CD8-positive, alpha-beta memory T cell (primary cell): ENCODE measurements at regions not wholly inside any gene's neighbourhood (a gene's known extent, or its start where the extent isn't known, plus 50 kb on each side); places are given as distances from the start of the nearest gene placed in this dataset.
A peak's percentile ranks its signal among the peaks of the same experiment; 100 is the strongest.
"Not testable (repeated sequence)": the region's sequence is repeated elsewhere in the genome, so short reads cannot be mapped to it uniquely, and the experiment has no call there.

ENCODE experiments used
- CTCF ChIA-PET: fragments of 350-600 bp; sonication (Branson Sonifier 250); formaldehyde crosslinking; loops from one replicate; lab custom pipeline; 2021; ENCODE audit warnings: antibody characterized with exemption; lab: Charles Lee
- POLR2A ChIA-PET: fragments of 350-600 bp; sonication (Branson Sonifier 250); formaldehyde crosslinking; loops from one replicate; lab custom pipeline; 2021; ENCODE audit warnings: antibody characterized with exemption; lab: Charles Lee
- DNase-seq, 5 donors: peaks; one replicate each; pipeline versions ENCODE4 v3.0.0 to v3.0.0-alpha.2; 2020 to 2022; ENCODE audit warnings: mixed read lengths in 1 of 5
- H3K27ac ChIP-seq: one replicate; pipeline ENCODE4 v1.7.0; 2013; ENCODE audit warnings: low read depth, mild to moderate bottlenecking, low read length, moderate library complexity
- H3K27me3 ChIP-seq: 2 replicates; pipeline ENCODE4 v1.7.0; 2013; ENCODE audit warnings: low read length, mild to moderate bottlenecking; ENCODE audit not compliant: insufficient read depth, poor library complexity, severe bottlenecking
- H3K36me3 ChIP-seq: 2 replicates; pipeline ENCODE4 v1.7.0; 2013; ENCODE audit warnings: mild to moderate bottlenecking, low read length, moderate library complexity; ENCODE audit not compliant: insufficient read depth
- H3K4me1 ChIP-seq: 2 replicates; pipeline ENCODE4 v1.7.0; 2013; ENCODE audit warnings: mild to moderate bottlenecking, low read length, moderate library complexity; ENCODE audit not compliant: insufficient read depth
- H3K4me3 ChIP-seq: 2 replicates; pipeline ENCODE4 v1.7.0; 2013; ENCODE audit warnings: mild to moderate bottlenecking, low read length
- H3K9me3 ChIP-seq: 2 replicates; pipeline ENCODE4 v1.7.0; 2013; ENCODE audit warnings: mild to moderate bottlenecking, low read length
- H3K27ac Mint-ChIP-seq, 8 donors: one replicate each; pipeline ENCODE4 v1.8.0; 2020 to 2021; ENCODE audit warnings: mixed read lengths in 8 of 8, mild to moderate bottlenecking in 6 of 8, inconsistent platforms in 3 of 8, moderate library complexity in 3 of 8
- H3K27me3 Mint-ChIP-seq, 2 donors: one replicate each; pipeline ENCODE4 v1.8.0; 2020 to 2021; ENCODE audit warnings: mixed read lengths in 2 of 2, mild to moderate bottlenecking in 1 of 2, moderate library complexity in 1 of 2
- H3K36me3 Mint-ChIP-seq, 3 donors: one replicate each; pipeline ENCODE4 v1.8.0; 2020 to 2021; ENCODE audit warnings: mixed read lengths in 3 of 3, inconsistent platforms in 1 of 3, mild to moderate bottlenecking in 1 of 3
- H3K4me1 Mint-ChIP-seq, 3 donors: one replicate each; pipeline ENCODE4 v1.8.0; 2020 to 2021; ENCODE audit warnings: mixed read lengths in 3 of 3, inconsistent platforms in 1 of 3, mild to moderate bottlenecking in 1 of 3
- H3K4me3 Mint-ChIP-seq, 7 donors: one replicate each; pipeline ENCODE4 v1.8.0; 2020 to 2021; ENCODE audit warnings: mixed read lengths in 7 of 7, mild to moderate bottlenecking in 6 of 7, moderate library complexity in 4 of 7, inconsistent platforms in 2 of 7
- H3K9me3 Mint-ChIP-seq, 5 donors: one replicate each; pipeline ENCODE4 v1.8.0; 2020 to 2022; ENCODE audit warnings: mixed read lengths in 5 of 5, mild to moderate bottlenecking in 3 of 5, moderate library complexity in 2 of 5, inconsistent platforms in 1 of 5

GRCh38 chr13:50390503-50391248, 375.4 kb downstream of the KCNRG start:
- no peaks in the 10 kb centered on the region for H3K36me3 ChIP-seq
- Mint-ChIP-seq H3K27ac (no peak overlapping the region), H3K27me3 (no peaks in the 10 kb centered on the region), H3K4me1 (peaks cover 5 to 15% (median 14%) of the 10 kb centered on the region in 3 donors), H3K36me3 (no peaks in the 10 kb centered on the region), H3K4me3 (no peak overlapping the region), H3K9me3 (no peaks in the 10 kb centered on the region)
- H3K4me1 ChIP-seq, result no peaks in the 10 kb centered on the region
- no peak for DNase-seq
- CTCF ChIA-PET, result no interaction called here
- H3K4me3 ChIP-seq, result no peak overlapping the region
- POLR2A ChIA-PET, result interaction anchor here (1.2 kb wide), 1 partner anchor 266 kb away, joined by 3 read pairs; no protein-coding TSS in a partner anchor
- H3K9me3 ChIP-seq, result no peaks in the 10 kb centered on the region
- H3K27ac ChIP-seq, result no peak overlapping the region
- no peaks in the 10 kb centered on the region for H3K27me3 ChIP-seq

- no peak for DNase-seq
- Histone ChIP-seq H3K27ac (no peak overlapping the region), H3K4me1 (no peaks in the 10 kb centered on the region), H3K4me3 (no peak overlapping the region), H3K36me3 (no peaks in the 10 kb centered on the region), H3K9me3 (no peaks in the 10 kb centered on the region), H3K27me3 (no peaks in the 10 kb centered on the region)
- POLR2A ChIA-PET, result no interaction called here
- H3K27me3 Mint-ChIP-seq, result no peaks in the 10 kb centered on the region
- no peaks in the 10 kb centered on the region for H3K4me1 Mint-ChIP-seq
- CTCF ChIA-PET, result no interaction called here
- H3K4me3 Mint-ChIP-seq, result no peak overlapping the region
- no peaks in the 10 kb centered on the region for H3K9me3 Mint-ChIP-seq
- no peaks in the 10 kb centered on the region for H3K36me3 Mint-ChIP-seq
- H3K27ac Mint-ChIP-seq, result no peak overlapping the region
These were observed 377.7 kb downstream of the KCNRG start for GRCh38 chr13:50392977-50393376.

GRCh38 chr13:50393628-50394027, 378.4 kb downstream of the KCNRG start:
- no peaks in the 10 kb centered on the region for H3K4me1 Mint-ChIP-seq
- no peak overlapping the region for H3K27ac Mint-ChIP-seq
- ChIA-PET POLR2A (no interaction called here), CTCF (no interaction called here)
- H3K27me3 Mint-ChIP-seq, result no peaks in the 10 kb centered on the region
- DNase-seq, result no peak
- Histone ChIP-seq H3K36me3 (no peaks in the 10 kb centered on the region), H3K27me3 (no peaks in the 10 kb centered on the region), H3K27ac (no peak overlapping the region), H3K9me3 (no peaks in the 10 kb centered on the region), H3K4me1 (no peaks in the 10 kb centered on the region), H3K4me3 (no peak overlapping the region)
- H3K36me3 Mint-ChIP-seq, result peaks cover 0 to 1% (median 1%) of the 10 kb centered on the region in 3 donors
- H3K4me3 Mint-ChIP-seq, result no peak overlapping the region
- H3K9me3 Mint-ChIP-seq, result no peaks in the 10 kb centered on the region

DNA sequence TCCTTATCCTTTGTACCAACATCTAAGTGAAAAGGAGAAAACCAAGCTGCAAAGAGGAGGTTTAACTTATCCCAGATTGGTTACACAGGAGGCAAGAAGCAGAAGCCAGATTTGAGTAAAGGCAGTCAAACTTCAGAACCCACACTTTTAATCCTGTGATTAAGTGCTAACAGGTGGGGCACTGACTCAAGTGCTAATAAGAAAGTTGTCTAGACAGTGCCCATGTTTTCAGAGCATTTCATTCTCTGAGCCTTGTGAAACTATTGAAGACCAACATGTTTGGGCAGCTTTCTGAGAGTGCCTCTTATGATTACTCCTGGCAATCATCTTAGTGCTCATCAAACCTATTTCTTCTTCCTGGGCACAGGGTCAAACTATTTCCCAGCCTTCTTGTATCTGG, 380.8 kb downstream of the KCNRG start:
- Histone ChIP-seq H3K27me3 (no peaks in the 10 kb centered on the region), H3K27ac (no peak overlapping the region), H3K4me3 (no peak overlapping the region), H3K9me3 (no peaks in the 10 kb centered on the region), H3K4me1 (no peaks in the 10 kb centered on the region), H3K36me3 (no peaks in the 10 kb centered on the region)
- Mint-ChIP-seq H3K27me3 (no peaks in the 10 kb centered on the region), H3K36me3 (peaks cover 0 to 5% (median 4%) of the 10 kb centered on the region in 3 donors), H3K9me3 (no peaks in the 10 kb centered on the region), H3K27ac (no peak overlapping the region), H3K4me3 (no peak overlapping the region), H3K4me1 (no peaks in the 10 kb centered on the region)
- POLR2A ChIA-PET, result no interaction called here
- DNase-seq, result no peak
- CTCF ChIA-PET, result no interaction called here

DNA sequence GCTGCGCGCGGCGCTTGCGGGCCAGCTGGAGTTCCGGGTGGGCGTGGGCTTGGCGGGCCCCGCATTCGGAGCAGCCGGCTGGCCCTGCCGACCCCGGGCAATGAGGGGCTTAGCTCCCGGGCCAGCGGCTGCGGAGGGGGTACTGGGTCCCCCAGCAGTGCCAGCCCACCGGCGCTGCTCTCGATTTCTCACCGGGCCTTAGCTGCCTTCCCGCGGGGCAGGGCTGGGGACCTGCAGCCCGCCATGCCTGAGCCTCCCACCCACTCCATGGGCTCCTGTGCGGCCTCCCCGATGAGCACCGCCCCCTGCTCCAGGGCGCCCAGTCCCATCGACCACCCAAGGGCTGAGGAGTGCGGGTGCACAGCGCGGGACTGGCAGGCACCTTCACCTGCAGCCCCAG, 381.4 kb downstream of the KCNRG start:
- H3K4me3 Mint-ChIP-seq, H3K4me3 ChIP-seq, CTCF ChIA-PET, DNase-seq, H3K4me1 Mint-ChIP-seq, H3K27ac ChIP-seq, H3K27ac Mint-ChIP-seq, H3K36me3 Mint-ChIP-seq, H3K9me3 ChIP-seq, H3K27me3 ChIP-seq, POLR2A ChIA-PET, H3K4me1 ChIP-seq, H3K9me3 Mint-ChIP-seq, H3K36me3 ChIP-seq, H3K27me3 Mint-ChIP-seq: not testable (repeated sequence)

- H3K36me3 Mint-ChIP-seq, result peaks cover 0 to 9% (median 5%) of the 10 kb centered on the region in 3 donors
- Histone ChIP-seq H3K4me1 (no peaks in the 10 kb centered on the region), H3K27me3 (no peaks in the 10 kb centered on the region), H3K36me3 (no peaks in the 10 kb centered on the region), H3K4me3 (no peak overlapping the region), H3K27ac (no peak overlapping the region), H3K9me3 (no peaks in the 10 kb centered on the region)
- ChIA-PET CTCF (no interaction called here), POLR2A (no interaction called here)
- H3K4me3 Mint-ChIP-seq, result no peak overlapping the region
- H3K27me3 Mint-ChIP-seq, result no peaks in the 10 kb centered on the region
- H3K27ac Mint-ChIP-seq, result no peak overlapping the region
- no peak for DNase-seq
- H3K4me1 Mint-ChIP-seq, result no peaks in the 10 kb centered on the region
- no peaks in the 10 kb centered on the region for H3K9me3 Mint-ChIP-seq
These were observed 384.9 kb downstream of the KCNRG start for GRCh38 chr13:50400035-50400726.

DNA sequence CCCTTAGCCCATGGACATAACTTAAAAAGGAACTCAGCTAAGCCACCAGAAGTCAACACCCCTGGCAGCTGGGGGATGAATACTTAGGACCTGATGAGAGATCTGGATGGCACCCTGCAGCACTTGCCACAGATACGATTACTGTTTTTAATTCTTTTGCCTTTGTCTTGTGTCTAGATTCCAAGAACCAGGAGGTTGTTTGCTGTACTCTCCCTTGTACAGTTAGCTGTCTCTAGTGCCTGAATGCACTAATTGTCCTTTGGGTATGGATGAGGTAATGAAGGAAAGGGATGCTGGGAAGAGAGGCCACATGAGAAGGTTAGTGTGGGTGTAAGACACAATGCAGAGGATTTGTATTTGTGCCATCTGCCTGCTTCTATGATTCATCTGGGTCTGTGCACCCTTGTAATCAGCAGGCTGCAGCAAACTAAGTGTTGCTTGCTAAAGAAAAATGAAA, 385.8 kb downstream of the KCNRG start:
- Histone ChIP-seq H3K27ac (no peak overlapping the region), H3K27me3 (no peaks in the 10 kb centered on the region), H3K9me3 (no peaks in the 10 kb centered on the region), H3K4me1 (no peaks in the 10 kb centered on the region), H3K4me3 (no peak overlapping the region), H3K36me3 (no peaks in the 10 kb centered on the region)
- CTCF ChIA-PET, result no interaction called here
- Mint-ChIP-seq H3K27me3 (no peaks in the 10 kb centered on the region), H3K36me3 (peaks cover 0 to 9% (median 6%) of the 10 kb centered on the region in 3 donors), H3K27ac (peak overlapping the region in 1 of 8 donors; percentile 49), H3K9me3 (no peaks in the 10 kb centered on the region), H3K4me1 (no peaks in the 10 kb centered on the region), H3K4me3 (no peak overlapping the region)
- POLR2A ChIA-PET, result no interaction called here
- DNase-seq, result no peak

DNA sequence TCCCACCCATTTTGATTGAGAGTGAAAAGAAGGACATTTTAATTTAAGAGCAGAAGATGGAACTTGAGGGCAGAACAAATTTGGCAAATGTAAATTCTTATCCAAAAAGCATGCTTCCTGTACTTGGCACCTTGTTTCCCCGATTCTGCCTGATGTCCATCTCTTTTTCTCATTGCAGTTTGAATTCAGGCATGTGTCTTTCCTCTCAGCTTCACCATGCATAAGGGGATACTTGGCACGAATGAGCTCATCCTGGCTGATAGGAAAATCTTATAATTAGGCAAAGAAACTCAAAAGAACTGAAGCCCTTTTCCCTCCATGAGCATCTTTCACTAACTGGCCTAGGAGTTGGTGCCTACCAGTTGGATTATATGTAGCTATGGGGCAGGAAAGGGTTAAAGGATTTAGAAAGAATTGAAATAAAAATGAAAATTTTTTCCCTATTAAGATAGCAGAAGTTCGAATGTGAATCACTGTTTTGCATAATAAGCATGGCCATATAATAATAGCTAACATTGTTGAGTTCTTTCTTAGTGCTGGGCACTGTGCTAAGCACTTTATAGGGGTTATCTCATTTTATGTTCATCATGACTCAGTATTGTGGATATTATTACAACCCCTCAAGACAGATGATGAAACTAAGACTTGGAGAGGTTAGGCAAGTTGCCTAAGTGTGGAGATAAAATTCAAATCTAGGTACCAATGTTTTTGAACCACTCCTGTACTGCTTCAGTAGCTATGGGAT, 386.6 kb downstream of the KCNRG start:
- POLR2A ChIA-PET, result no interaction called here
- Mint-ChIP-seq H3K36me3 (peaks cover 0 to 10% (median 9%) of the 10 kb centered on the region in 3 donors), H3K27ac (no peak overlapping the region), H3K4me3 (no peak overlapping the region), H3K27me3 (no peaks in the 10 kb centered on the region), H3K4me1 (no peaks in the 10 kb centered on the region), H3K9me3 (no peaks in the 10 kb centered on the region)
- Histone ChIP-seq H3K9me3 (no peaks in the 10 kb centered on the region), H3K36me3 (no peaks in the 10 kb centered on the region), H3K4me3 (no peak overlapping the region), H3K27me3 (no peaks in the 10 kb centered on the region), H3K27ac (no peak overlapping the region), H3K4me1 (no peaks in the 10 kb centered on the region)
- DNase-seq, result no peak
- CTCF ChIA-PET, result no interaction called here
